Astrocyte of the spinal cord (primary cell): ENCODE measurements at regions not wholly inside any gene's neighbourhood (a gene's known extent, or its start where the extent isn't known, plus 50 kb on each side); places are given as distances from the start of the nearest gene placed in this dataset.

Experiments
- DNase-seq: peaks from one replicate; pipeline ENCODE4 v3.0.0; 2011; ENCODE audit warnings: low read depth, low spot score
- H3K4me3 ChIP-seq: 2 replicates; pipeline ENCODE4 v1.5.1; 2011; ENCODE audit warnings: low read depth, mild to moderate bottlenecking, low read length, moderate library complexity
- in situ Hi-C: cut with HindIII; loops from 2 replicates; pipeline ENCODE4 v1.10.0; 2017; ENCODE audit warnings: low sequenced_read_pairs
- TF ChIP-seq, protein P1 (sequence below): IDR thresholded peaks from 2 replicates; pipeline ENCODE4 v1.5.1; 2012; ENCODE audit warnings: low read depth, mild to moderate bottlenecking, low read length, inconsistent platforms

- DNase-seq = no peak
- no peak overlapping the region for H3K4me3 ChIP-seq
- TF ChIP-seq, protein P1, sequence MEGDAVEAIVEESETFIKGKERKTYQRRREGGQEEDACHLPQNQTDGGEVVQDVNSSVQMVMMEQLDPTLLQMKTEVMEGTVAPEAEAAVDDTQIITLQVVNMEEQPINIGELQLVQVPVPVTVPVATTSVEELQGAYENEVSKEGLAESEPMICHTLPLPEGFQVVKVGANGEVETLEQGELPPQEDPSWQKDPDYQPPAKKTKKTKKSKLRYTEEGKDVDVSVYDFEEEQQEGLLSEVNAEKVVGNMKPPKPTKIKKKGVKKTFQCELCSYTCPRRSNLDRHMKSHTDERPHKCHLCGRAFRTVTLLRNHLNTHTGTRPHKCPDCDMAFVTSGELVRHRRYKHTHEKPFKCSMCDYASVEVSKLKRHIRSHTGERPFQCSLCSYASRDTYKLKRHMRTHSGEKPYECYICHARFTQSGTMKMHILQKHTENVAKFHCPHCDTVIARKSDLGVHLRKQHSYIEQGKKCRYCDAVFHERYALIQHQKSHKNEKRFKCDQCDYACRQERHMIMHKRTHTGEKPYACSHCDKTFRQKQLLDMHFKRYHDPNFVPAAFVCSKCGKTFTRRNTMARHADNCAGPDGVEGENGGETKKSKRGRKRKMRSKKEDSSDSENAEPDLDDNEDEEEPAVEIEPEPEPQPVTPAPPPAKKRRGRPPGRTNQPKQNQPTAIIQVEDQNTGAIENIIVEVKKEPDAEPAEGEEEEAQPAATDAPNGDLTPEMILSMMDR = no peak
- in situ Hi-C loops = no loop called here
These were observed 253.0 kb upstream of the NDST4 start for GRCh38 chr4:115366390-115366789.

DNA sequence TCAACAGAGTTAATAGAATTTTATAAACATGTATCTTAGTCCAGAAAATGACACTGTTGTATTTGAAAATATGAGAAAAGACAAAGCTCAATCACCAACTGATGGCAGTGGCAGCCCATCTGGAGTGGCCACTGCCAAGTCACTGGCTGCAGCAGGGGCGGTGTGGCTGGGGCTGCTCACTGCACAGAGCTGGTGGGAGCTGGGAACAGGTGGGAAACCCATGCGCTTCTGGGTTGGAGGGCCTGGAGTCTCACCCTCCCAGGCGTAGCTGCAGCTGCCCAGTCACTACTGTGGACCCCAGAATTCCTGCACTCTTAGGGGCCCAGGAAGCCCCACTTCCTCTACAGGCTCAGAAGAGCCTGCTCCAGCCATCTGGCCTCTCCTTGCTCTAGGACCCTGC lies 251.8 kb upstream of the NDST4 start:
- no peak for DNase-seq
- TF ChIP-seq, protein P1 = no peak
- in situ Hi-C loops = no loop called here
- H3K4me3 ChIP-seq = no peak overlapping the region

DNA sequence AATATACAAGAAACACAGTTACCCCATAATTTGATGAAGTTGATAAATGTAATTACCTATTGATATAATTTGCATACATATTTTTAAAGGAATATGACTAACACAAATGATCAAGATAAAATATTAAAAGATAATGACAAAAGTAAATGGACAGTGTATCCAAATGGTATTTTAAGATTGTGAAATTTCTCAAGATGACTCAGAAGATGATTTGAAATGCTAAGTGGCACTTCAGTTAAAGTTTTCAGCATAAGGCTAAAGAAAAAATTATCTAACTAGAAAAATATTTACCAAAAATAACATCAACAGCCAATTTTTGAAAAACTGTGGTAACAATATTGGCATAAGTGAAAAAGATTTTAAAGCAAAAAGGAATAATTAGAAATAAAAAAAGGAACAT lies 248.4 kb upstream of the NDST4 start:
- DNase-seq = no peak
- in situ Hi-C loops = no loop called here
- TF ChIP-seq, protein P1 = no peak
- no peak overlapping the region for H3K4me3 ChIP-seq

DNA sequence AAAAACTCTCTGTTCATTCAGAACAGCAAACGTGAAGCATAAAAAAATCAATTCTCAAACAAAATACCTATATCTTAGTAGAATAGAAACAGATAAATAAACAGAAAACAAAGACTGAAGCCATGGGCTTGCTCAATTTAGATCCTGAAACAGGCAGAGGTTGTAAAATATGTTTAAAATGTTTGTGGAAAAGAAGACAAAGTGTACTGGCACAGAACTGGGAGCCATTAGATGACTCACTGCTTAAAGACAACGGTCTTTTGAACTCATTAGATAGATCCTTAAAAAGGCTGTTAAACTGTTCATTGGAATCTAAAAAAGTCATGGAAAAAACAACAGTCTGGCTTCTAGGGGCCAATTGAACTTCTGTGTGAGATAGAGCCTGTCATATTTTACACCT lies 247.0 kb upstream of the NDST4 start:
- peak; percentile 42 for DNase-seq

GRCh38 chr4:115357776-115358175 lies 244.4 kb upstream of the NDST4 start:
- H3K4me3 ChIP-seq = no peak overlapping the region
- in situ Hi-C loops = no loop called here
- TF ChIP-seq, protein P1 = no peak
- no peak for DNase-seq

More for the DNA sequence above, 247.0 kb upstream of the NDST4 start:
- in situ Hi-C loops = no loop called here
- TF ChIP-seq, protein P1 = no peak
- no peak overlapping the region for H3K4me3 ChIP-seq

- no peak overlapping the region for H3K4me3 ChIP-seq
- TF ChIP-seq, protein P1 = no peak
- in situ Hi-C loops = no loop called here
- no peak for DNase-seq
These were observed 242.8 kb upstream of the NDST4 start for GRCh38 chr4:115356176-115356575.

- TF ChIP-seq, protein P1 = no peak
- no peak for DNase-seq
- in situ Hi-C loops = no loop called here
- H3K4me3 ChIP-seq = no peak overlapping the region
These were observed 241.9 kb upstream of the NDST4 start for GRCh38 chr4:115355329-115355728.
